K562 (cell line): ENCODE measurements at regions not wholly inside any gene's neighbourhood (a gene's known extent, or its start where the extent isn't known, plus 50 kb on each side); places are given as distances from the start of the nearest gene placed in this dataset.

Experiments used
- ATAC-seq: fragments of 200-7000 bp; cut with Tn5 transposase; 3 replicates; pipeline ENCODE4 v1.9.1; 2020; ENCODE audit warnings: moderate library complexity
- BruUV-seq: library from RNA; stranded (reverse); fragments of 400-500 nt; replicated peaks from 2 replicates; lab custom pipeline; 2021; lab: Mats Ljungman, UMichigan
- CTCF ChIA-PET: fragments of 300-600 bp; formaldehyde crosslinking; extraction: SDS; loops from one replicate; lab custom pipeline; 2021; ENCODE audit warnings: low intra/inter-chr PET ratio; lab: Yijun Ruan, JAX
- POLR2A ChIA-PET: fragments of 300-600, 350-650 bp; sonication (Branson Sonifier 250); formaldehyde crosslinking; extraction: SDS; loops from one replicate; lab custom pipeline; 2021; ENCODE audit warnings: antibody characterized with exemption, inconsistent platforms; lab: Yijun Ruan, JAX
- DNase-seq, 4 experiments: peaks; one replicate each; pipeline versions ENCODE4 v3.0.0 to v3.0.0-alpha.2; 2011 to 2018; ENCODE audit warnings: low spot score in 3 of 4, mixed read lengths in 3 of 4; ENCODE audit errors: extremely low read depth in 1 of 4
- FAIRE-seq: peaks from 2 replicates; lab custom pipeline; 2011; peaks lifted over from hg19 to GRCh38; lab: Jason Lieb, UNC
- H2AFZ ChIP-seq: 2 replicates; pipeline ENCODE4 v1.6.0; 2011; ENCODE audit warnings: low read depth, low read length, control low read depth, inconsistent platforms
- H3K27ac ChIP-seq: fragments of 200-600 bp; 3 replicates; pipeline ENCODE4 v1.8.0; 2011; ENCODE audit warnings: low read depth, mild to moderate bottlenecking, control low read depth, inconsistent platforms, low read length, moderate library complexity, mixed read lengths; ENCODE audit errors: extremely low read depth
- H3K27me3 ChIP-seq, 2 experiments: fragments of 300-600 bp in 1 of 2; 2 replicates in 1 of 2; 3 replicates in 1 of 2; pipeline versions ENCODE4 v1.6.0 to v1.8.0; 2011; ENCODE audit warnings: inconsistent platforms in 2 of 2, low read length in 2 of 2, mild to moderate bottlenecking in 1 of 2, mixed read lengths in 1 of 2, moderate library complexity in 1 of 2; ENCODE audit not compliant: control insufficient read depth in 2 of 2, insufficient read depth in 2 of 2
- H3K36me3 ChIP-seq: fragments of 300-600 bp; 3 replicates; pipeline ENCODE4 v1.8.0; 2011; ENCODE audit warnings: mild to moderate bottlenecking, low read length, inconsistent platforms; ENCODE audit not compliant: control insufficient read depth, insufficient read depth
- H3K4me1 ChIP-seq, 2 experiments: fragments of 200-600 bp in 1 of 2; replicated peaks in 1 of 2; 2 replicates in 1 of 2; 3 replicates in 1 of 2; pipeline versions ENCODE4 v1.5.1 to v1.8.0; 2011; ENCODE audit warnings: inconsistent platforms in 2 of 2, low read length in 2 of 2, mild to moderate bottlenecking in 1 of 2, mixed read lengths in 1 of 2, moderate library complexity in 1 of 2; ENCODE audit not compliant: control insufficient read depth in 2 of 2, insufficient read depth in 2 of 2
- H3K4me2 ChIP-seq: 2 replicates; pipeline ENCODE4 v1.6.1; 2011; ENCODE audit warnings: low read length, control low read depth, inconsistent platforms, mixed read lengths; ENCODE audit not compliant: insufficient read depth
- H3K4me3 ChIP-seq: fragments of 200-600 bp; sonication (generic), shearing (Covaris generic); 2 replicates; pipeline ENCODE4 v1.5.1; 2016; ENCODE audit warnings: control low read depth, inconsistent platforms
- H3K79me2 ChIP-seq: fragments of 200-600 bp; 3 replicates; pipeline ENCODE4 v1.8.0; 2011; ENCODE audit warnings: low read length, inconsistent platforms; ENCODE audit not compliant: control insufficient read depth, insufficient read depth
- H3K9ac ChIP-seq, 2 experiments: 2 replicates each; pipeline versions ENCODE4 v1.6.0 to v1.6.1; 2011; ENCODE audit warnings: low read depth in 2 of 2, low read length in 2 of 2, control low read depth in 1 of 2, inconsistent platforms in 1 of 2, mild to moderate bottlenecking in 1 of 2, mixed read lengths in 1 of 2; ENCODE audit not compliant: insufficient read depth in 1 of 2
- H3K9me1 ChIP-seq: one replicate; pipeline ENCODE4 v1.6.0; 2011; ENCODE audit warnings: inconsistent platforms, mild to moderate bottlenecking, low read length, moderate library complexity; ENCODE audit not compliant: control insufficient read depth, insufficient read depth
- H3K9me3 ChIP-seq: replicated peaks from 2 replicates; pipeline ENCODE4 v1.5.1; 2011; ENCODE audit warnings: low read depth, low read length, inconsistent platforms; ENCODE audit not compliant: control insufficient read depth, insufficient read depth
- H4K20me1 ChIP-seq: replicated peaks from 2 replicates; pipeline ENCODE4 v1.6.1; 2011; ENCODE audit warnings: low read length, inconsistent platforms, mixed read lengths; ENCODE audit not compliant: control insufficient read depth, insufficient read depth
- BRF1 ChIP-seq: IDR thresholded peaks from 3 replicates; pipeline ENCODE4 v1.6.1; 2011; ENCODE audit warnings: borderline replicate concordance, mild to moderate bottlenecking; ENCODE audit not compliant: insufficient read length; ENCODE audit errors: extremely low read depth
- CBX2 ChIP-seq: fragments of 200-600 bp; sonication (generic); IDR thresholded peaks from one replicate; pipeline ENCODE4 v1.6.1; 2012; ENCODE audit warnings: mild to moderate bottlenecking, low read length, inconsistent platforms; ENCODE audit not compliant: insufficient read depth, poor library complexity, severe bottlenecking
- HDAC8 ChIP-seq: fragments of 450-650 bp; IDR thresholded peaks from 2 replicates; pipeline ENCODE4 v1.6.1; 2016; ENCODE audit warnings: mild to moderate bottlenecking, missing genetic modification characterization, moderate library complexity, missing compliant biosample characterization
- HMBOX1 ChIP-seq: sonication (generic); IDR thresholded peaks from 2 replicates; pipeline ENCODE4 v1.6.1; 2016
- NFRKB ChIP-seq: fragments of 450-650 bp; IDR thresholded peaks from 2 replicates; pipeline ENCODE4 v1.6.1; 2016; ENCODE audit warnings: low read depth
- NUFIP1 ChIP-seq: fragments of 450-650 bp; IDR thresholded peaks from 2 replicates; pipeline ENCODE4 v1.6.1; 2018; ENCODE audit not compliant: partially characterized antibody
- OTX1 ChIP-seq: fragments of 450-650 bp; formaldehyde crosslinking; IDR thresholded peaks from 2 replicates; pipeline ENCODE4 v1.4.0; 2022; ENCODE audit warnings: mild to moderate bottlenecking
- RAD51 ChIP-seq: fragments of 450-650 bp; IDR thresholded peaks from 2 replicates; pipeline ENCODE4 v1.7.1; 2016; ENCODE audit warnings: low read depth, mild to moderate bottlenecking, borderline replicate concordance
- ZBTB7A ChIP-seq: IDR thresholded peaks from 2 replicates; pipeline ENCODE4 v1.6.1; 2011; ENCODE audit warnings: low read depth, mild to moderate bottlenecking, low read length, moderate library complexity, borderline replicate concordance; ENCODE audit not compliant: control insufficient read depth
- ZKSCAN8 ChIP-seq: fragments of 200-800 bp; sonication (Bioruptor generic); IDR thresholded peaks from 2 replicates; pipeline ENCODE4 v1.6.1; 2016; ENCODE audit warnings: missing genetic modification characterization, missing compliant biosample characterization
- ZNF444 ChIP-seq: fragments of 250-450 bp; sonication (Bioruptor Pico); IDR thresholded peaks from 2 replicates; pipeline ENCODE4 v1.4.0; 2020; ENCODE audit warnings: mild to moderate bottlenecking, moderate library complexity
- ZNF668 ChIP-seq: fragments of 250-450 bp; sonication (Bioruptor Pico); IDR thresholded peaks from 2 replicates; pipeline ENCODE4 v1.8.0; 2022; ENCODE audit warnings: mild to moderate bottlenecking, inconsistent platforms
- ZSCAN29 ChIP-seq: fragments of 450-650 bp; IDR thresholded peaks from 2 replicates; pipeline ENCODE4 v1.6.1; 2017
- WGBS: fragments of 100-300 bp; shearing (Covaris generic); methylation state at CpG from one replicate; pipeline ENCODE4 v1.1.6; 2016; ENCODE audit warnings: low coverage, mixed read lengths; ENCODE audit not compliant: insufficient coverage; ENCODE audit errors: missing lambda C conversion rate; 5-methylcytosine and 5-hydroxymethylcytosine counted together
- in situ Hi-C: fragments of 300-500 bp; cut with MboI; formaldehyde crosslinking; loops from 4 replicates; pipeline ENCODE4 v1.15.0; 2018; ENCODE audit warnings: inconsistent platforms, mixed read lengths
- intact Hi-C: fragments of 100-400 bp; cut with micrococcal nuclease; formaldehyde crosslinking; loops from 2 replicates; pipeline ENCODE4 v1.14.2; 2022
- TF ChIP-seq, protein P1 (sequence below): sonication (generic); formaldehyde crosslinking; IDR thresholded peaks from 2 replicates; pipeline ENCODE4 v1.8.0; 2022; ENCODE audit warnings: missing genetic modification reagents, mild to moderate bottlenecking, moderate library complexity, borderline replicate concordance

GRCh38 chr22:48919187-48919590, 908.5 kb downstream of the BRD1 start:
- BruUV-seq = no TSS peak
- TF ChIP-seq HDAC8 (tag) (no peak), CBX2 (no peak)
- TF ChIP-seq, all 486 proteins: peak for 0
- Histone ChIP-seq H3K9me1 (no peaks in the 10 kb centered on the region), H4K20me1 (no peaks in the 10 kb centered on the region), H3K9ac (no peak overlapping the region), H2AFZ (no peak overlapping the region), H3K4me2 (no peak overlapping the region), H3K79me2 (no peaks in the 10 kb centered on the region), H3K4me1 (no peaks in the 10 kb centered on the region), H3K4me3 (no peak overlapping the region), H3K27ac (no peak overlapping the region), H3K27me3 (peaks cover 0 to 5% of the 10 kb centered on the region in 2 experiments; a peak in 1 of 5 replicates), H3K36me3 (no peaks in the 10 kb centered on the region), H3K9me3 (no peaks in the 10 kb centered on the region)
- intact Hi-C loops = no loop called here
- FAIRE-seq = no peak
- no peak for DNase-seq
- POLR2A ChIA-PET = interaction anchor here (0.8 kb wide), 1 partner anchor 334 kb away, joined by 3 read pairs; no protein-coding TSS in a partner anchor
- CTCF ChIA-PET = no interaction called here
- no peak for ATAC-seq
- in situ Hi-C loops = no loop called here
- WGBS = 0% methylated on average over 13 of the region's 18 CpGs

- no peaks in the 10 kb centered on the region for H4K20me1 ChIP-seq
- no peak overlapping the region for H3K4me2 ChIP-seq
- no peak for FAIRE-seq
- no peak for DNase-seq
- WGBS = 0% methylated on average over 6 of the region's 7 CpGs
- ATAC-seq = no peak
- peaks cover 0 to 5% of the 10 kb centered on the region in 2 experiments; a peak in 1 of 5 replicates for H3K27me3 ChIP-seq
- no TSS peak for BruUV-seq
- no peak overlapping the region for H3K27ac ChIP-seq
- no peaks in the 10 kb centered on the region for H3K9me1 ChIP-seq
- no peak overlapping the region for H3K4me3 ChIP-seq
- no peaks in the 10 kb centered on the region for H3K9me3 ChIP-seq
- in situ Hi-C loops = no loop called here
- intact Hi-C loops = no loop called here
- H2AFZ ChIP-seq = no peak overlapping the region
- H3K79me2 ChIP-seq = no peaks in the 10 kb centered on the region
- H3K4me1 ChIP-seq = no peaks in the 10 kb centered on the region
- no peaks in the 10 kb centered on the region for H3K36me3 ChIP-seq
- no peak overlapping the region for H3K9ac ChIP-seq
- ChIA-PET POLR2A (interaction anchor here (0.8 kb wide), 1 partner anchor 334 kb away, joined by 3 read pairs; no protein-coding TSS in a partner anchor), CTCF (no interaction called here)
- TF ChIP-seq NFRKB (no peak), ZKSCAN8 (CRISPR knock-in tag) (no peak), NUFIP1 (no peak), RAD51 (no peak), ZBTB7A (no peak), ZSCAN29 (no peak), OTX1 (CRISPR knock-in tag) (no peak), HMBOX1 (no peak), ZNF444 (CRISPR knock-in tag) (no peak), ZNF668 (CRISPR knock-in tag) (no peak), BRF1 (no peak)
- TF ChIP-seq, protein P1, sequence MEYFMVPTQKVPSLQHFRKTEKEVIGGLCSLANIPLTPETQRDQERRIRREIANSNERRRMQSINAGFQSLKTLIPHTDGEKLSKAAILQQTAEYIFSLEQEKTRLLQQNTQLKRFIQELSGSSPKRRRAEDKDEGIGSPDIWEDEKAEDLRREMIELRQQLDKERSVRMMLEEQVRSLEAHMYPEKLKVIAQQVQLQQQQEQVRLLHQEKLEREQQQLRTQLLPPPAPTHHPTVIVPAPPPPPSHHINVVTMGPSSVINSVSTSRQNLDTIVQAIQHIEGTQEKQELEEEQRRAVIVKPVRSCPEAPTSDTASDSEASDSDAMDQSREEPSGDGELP = no peak
Measured at GRCh38 chr22:48918585-48919186, 909.0 kb downstream of the BRD1 start.
